ENCODE measurements at regions not wholly inside any gene's neighbourhood (a gene's known extent, or its start where the extent isn't known, plus 50 kb on each side); places are given as distances from the start of the nearest gene placed in this dataset.

- TF ChIP-seq POLR2AphosphoS5 (IDR thresholded peaks at IDR 0.05; ENCODE audit: low read depth) (no peak), CREB1 (CRISPR knock-in tag; IDR thresholded peaks at IDR 0.05; ENCODE audit: low read depth) (no peak), CTCF (conservative IDR thresholded peaks at IDR 0.05; ENCODE audit: low read depth in 2 of 2) (no peak), EZH2 (IDR thresholded peaks at IDR 0.05; ENCODE audit: low read depth, unreplicated experiment) (no peak), JUNB (IDR thresholded peaks at IDR 0.05; ENCODE audit: unreplicated experiment) (no peak), REST (IDR thresholded peaks at IDR 0.05; ENCODE audit: unreplicated experiment) (no peak), EZH2phosphoT487 (IDR thresholded peaks at IDR 0.05; ENCODE audit: unreplicated experiment) (no peak), STAT1 (IDR thresholded peaks at IDR 0.05; ENCODE audit: unreplicated experiment) (no peak), ETS1 (IDR thresholded peaks at IDR 0.05) (no peak), NANOG (IDR thresholded peaks at IDR 0.05; ENCODE audit: borderline replicate concordance) (no peak), ZNF331 (CRISPR knock-in tag; IDR thresholded peaks at IDR 0.05; ENCODE audit: low read depth) (no peak), ZNF114 (CRISPR knock-in tag; IDR thresholded peaks at IDR 0.05) (no peak)
Measured at GRCh38 chr3:24601066-24601939, 106.7 kb upstream of the THRB start.
